HG03108 (cell line): ENCODE measurements at regions not wholly inside any gene's neighbourhood (a gene's known extent, or its start where the extent isn't known, plus 50 kb on each side); places are given as distances from the start of the nearest gene placed in this dataset.
"Not testable (repeated sequence)": the region's sequence is repeated elsewhere in the genome, so short reads cannot be mapped to it uniquely, and the experiment has no call there.

Source experiments
- ATAC-seq: cut with Tn5 transposase; IDR thresholded peaks from one replicate; pipeline ENCODE4 v1.9.1; 2021; ENCODE audit warnings: moderate library complexity; ENCODE audit not compliant: unreplicated experiment

DNA sequence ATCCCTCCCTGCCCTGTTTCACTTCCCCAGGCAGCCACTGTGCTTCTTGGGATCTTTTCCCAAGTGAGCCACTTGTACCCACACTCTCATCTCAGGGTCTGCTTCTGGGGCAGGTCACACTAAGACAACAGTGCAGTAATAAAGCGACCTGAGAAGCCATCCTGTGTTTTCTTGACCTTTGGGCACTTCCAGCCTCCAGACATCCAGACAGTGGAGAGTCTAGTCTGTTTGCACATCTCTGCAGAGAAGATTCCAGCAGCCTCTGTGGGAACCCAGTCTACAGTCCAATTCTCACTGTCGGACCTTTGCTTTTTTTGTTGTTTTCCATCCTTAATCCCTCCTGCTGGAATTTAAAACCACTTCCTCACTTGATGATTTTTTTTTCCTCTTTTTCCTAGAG lies 50.3 kb upstream of the ATP6AP2 start:
- no peak for ATAC-seq

DNA sequence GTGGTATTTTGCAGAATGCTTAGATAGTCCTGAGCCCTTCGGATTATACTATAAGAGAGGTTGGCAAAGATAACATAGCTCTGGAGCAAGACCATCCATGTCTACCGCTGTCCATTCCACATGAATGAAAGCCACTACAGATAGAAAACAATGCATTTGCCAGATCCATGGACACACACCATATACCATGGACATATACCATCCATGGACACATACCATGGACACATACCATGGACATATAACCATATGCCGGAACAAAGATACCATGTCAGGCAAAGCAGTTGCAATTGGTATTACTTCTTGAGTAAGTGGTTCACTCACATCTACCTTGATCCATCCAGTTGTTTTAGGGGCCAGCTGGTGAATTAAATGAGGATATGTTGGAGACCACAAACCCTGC lies 53.2 kb upstream of the ATP6AP2 start:
- ATAC-seq = no peak

DNA sequence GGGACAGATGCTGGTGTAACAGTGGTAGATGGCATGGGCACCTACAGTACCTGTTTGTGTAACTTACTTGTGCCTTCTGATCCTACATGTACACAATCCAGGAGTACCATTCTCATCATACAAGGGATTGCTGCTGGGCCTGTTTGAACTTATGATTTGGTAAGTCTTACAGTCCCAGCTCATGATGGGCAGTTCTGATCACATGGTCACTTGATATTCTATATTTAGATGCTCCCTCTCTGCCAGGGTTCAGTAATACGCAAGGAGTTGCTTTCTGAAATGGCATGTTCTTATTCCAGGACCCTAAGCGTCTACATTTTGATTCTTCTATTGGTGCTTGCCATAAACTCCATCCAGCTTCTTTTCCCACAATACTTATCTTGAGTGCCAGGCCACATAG lies 54.4 kb upstream of the ATP6AP2 start:
- ATAC-seq = no peak

DNA sequence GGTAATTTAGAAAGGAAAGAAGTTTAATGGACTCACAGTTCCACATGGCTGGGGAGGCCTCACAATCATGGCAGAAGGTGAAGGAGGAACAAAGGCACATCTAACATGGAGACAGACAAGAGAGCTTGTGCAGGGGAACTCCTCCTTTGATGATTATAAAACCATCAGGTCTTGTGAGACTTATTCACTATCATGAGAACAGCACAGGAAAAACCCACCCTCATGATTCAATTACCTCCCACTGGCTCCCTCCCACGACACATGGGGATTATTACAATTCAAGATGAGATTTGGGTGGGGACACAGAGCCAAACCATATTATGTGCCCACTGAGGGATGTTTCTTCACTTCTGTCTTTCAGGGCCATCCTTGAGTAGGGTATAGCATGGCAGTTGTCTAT lies 54.9 kb upstream of the ATP6AP2 start:
- ATAC-seq = not testable (repeated sequence)

DNA sequence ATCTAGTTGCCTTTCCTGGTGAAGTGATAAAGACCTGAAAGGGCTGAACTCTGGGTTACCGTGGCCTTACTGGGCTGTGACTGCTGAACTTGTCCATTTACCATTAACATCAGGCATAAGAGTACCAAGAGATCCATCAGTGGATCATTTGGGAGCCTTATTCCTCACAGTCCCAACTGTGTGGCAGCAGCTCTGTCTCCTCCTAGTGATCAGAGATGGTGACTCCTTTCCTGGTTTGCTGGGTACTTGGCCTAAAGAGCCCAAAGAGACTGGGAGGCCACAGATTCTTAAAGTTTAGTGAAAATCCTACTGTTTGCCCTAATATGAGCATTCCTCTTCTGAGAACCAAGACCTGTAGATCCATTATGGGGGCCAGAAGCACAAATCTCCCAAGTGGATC lies 56.3 kb upstream of the ATP6AP2 start:
- ATAC-seq = no peak

DNA sequence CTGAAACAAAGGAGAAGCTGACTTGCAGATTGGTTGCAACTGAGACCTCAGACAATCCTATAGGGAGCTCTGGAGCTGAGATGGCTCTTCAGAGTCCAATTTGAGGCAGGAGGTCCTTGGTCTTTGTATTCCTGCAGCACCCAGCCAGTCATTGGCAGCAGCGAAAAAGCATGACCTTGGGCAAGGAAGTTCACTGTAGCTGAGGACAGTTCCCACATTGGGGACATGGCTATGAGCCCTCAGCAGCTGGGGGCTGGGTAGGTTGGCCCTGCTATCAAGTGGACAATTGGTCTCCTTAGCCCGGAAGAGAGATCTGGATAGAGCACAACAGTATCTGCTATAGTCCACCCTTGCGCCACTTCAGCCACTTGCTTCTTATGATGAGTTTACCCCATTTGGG lies 56.9 kb upstream of the ATP6AP2 start:
- no peak for ATAC-seq

DNA sequence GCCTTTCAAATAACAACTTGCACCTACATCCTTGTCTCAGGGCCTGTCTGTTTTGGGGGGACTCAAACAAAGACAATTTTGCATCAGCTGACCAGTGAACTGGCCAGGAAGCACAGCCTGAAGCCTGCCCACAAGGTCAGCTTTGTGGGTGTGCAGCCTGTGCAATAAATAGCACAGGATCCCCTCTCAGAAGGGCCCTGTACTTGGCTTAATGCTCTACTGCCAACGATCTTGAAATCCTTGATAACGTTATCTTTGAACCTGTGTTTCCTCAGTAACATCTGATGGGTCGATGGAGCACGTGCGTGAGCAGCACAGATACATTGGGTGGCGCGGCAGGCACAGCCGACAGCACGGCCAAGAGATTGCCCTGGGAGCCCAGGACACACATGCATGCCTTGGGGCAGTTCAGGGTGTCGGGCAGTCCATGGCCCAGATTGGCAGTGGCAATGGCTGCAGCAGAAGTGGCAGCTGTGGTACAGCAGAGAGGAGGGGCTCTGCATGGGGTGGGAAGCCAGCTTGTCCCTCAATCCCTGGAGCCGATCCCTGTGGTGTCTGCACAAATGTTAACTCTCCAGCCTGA lies 58.8 kb upstream of the ATP6AP2 start:
- ATAC-seq = no peak

DNA sequence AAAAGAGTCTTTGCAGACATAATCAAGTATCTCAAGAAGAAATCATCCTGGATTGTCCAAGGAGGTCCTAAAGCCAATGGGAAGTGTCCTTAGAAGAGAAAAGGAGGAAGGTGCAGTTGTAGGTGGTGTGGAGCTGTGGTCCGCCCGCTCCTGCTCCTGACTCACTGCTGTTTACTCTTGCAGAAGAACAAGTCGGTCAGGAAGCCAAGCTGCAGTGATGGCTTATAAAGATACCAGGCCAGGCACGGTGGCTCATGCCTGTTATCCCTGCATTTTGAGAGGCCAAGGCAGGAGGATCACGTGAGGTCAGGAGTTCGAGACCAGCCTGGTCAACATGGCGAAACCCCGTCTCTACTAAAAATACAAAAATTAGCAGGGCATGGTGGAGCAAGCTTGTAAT lies 66.4 kb upstream of the ATP6AP2 start:
- no peak for ATAC-seq

DNA sequence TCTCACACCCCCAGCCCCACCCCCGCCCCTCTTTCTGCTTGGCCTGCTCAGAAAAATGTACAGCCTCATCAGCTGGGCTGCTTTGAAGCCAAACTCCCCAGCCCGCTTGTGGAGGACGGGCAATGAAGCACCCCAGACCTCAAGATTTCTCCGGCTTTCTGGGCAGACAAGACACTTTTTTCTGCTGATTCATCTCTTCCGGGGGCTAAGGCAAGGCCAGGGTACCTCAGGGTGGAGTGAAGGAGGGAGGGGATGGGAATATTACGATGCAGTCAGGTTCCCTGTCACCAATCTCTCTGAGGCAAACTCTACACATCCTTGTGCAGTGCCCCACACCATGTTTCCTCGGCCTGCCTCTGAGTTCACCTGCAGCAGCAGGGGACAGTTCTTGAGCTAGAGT lies 66.9 kb upstream of the ATP6AP2 start:
- no peak for ATAC-seq

DNA sequence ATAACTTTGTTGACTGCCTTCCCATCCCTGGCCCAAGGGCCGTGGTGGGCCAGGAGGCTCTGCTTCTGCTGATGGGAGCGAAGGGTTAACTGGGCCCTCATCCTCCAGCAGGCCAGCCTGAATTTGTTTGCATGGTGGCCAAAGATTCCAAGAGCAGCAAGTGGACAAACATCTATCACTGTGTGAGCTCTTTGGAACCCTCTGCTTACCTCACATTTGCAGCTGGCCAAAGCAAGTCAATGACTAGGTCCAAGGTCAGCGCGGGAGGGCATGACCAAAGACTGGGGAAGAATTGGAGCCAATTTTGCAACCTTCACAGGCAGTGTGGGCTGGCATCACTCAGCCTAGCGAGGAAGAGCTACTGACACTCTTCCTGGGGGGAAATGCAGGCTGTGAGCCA lies 67.8 kb upstream of the ATP6AP2 start:
- no peak for ATAC-seq

DNA sequence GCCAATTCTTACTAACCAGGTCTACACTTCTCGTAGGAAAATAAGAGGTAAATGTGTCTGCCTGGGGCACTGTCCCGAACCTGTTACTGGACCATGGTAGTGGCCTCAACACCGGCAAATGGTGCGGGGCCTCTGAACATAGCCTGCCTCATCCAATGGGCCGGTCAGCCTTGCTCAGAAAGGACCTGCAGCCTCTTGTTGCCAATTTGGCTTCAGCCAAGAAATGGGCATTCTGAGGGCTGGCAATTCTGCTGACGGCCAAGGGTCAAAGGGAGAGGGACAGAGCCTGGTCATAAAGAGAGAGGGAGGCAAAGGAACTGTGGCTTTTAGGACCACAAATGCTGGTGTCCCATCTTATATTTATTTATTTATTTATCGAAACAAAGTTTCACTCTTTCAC lies 69.5 kb upstream of the ATP6AP2 start:
- ATAC-seq = no peak

DNA sequence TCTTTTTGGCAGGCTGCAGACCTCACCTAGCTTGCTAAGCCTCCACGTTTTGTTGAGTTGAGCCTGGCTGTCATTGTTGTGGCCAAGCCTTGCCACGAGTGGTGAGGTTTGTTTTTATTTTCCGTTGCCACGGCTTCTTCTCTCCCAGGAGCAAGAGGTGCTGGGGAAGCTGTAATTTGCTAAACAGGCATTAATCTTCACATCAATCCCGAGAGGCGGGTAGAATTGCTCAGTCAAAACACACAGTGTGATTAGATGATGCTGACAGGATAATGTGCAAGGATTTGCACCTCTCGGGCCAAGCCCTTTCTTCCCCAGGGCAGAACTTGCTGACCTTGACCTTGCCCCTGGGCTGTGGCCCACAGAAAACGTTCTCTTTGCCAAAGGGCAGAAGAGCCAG lies 72.2 kb upstream of the ATP6AP2 start:
- no peak for ATAC-seq

DNA sequence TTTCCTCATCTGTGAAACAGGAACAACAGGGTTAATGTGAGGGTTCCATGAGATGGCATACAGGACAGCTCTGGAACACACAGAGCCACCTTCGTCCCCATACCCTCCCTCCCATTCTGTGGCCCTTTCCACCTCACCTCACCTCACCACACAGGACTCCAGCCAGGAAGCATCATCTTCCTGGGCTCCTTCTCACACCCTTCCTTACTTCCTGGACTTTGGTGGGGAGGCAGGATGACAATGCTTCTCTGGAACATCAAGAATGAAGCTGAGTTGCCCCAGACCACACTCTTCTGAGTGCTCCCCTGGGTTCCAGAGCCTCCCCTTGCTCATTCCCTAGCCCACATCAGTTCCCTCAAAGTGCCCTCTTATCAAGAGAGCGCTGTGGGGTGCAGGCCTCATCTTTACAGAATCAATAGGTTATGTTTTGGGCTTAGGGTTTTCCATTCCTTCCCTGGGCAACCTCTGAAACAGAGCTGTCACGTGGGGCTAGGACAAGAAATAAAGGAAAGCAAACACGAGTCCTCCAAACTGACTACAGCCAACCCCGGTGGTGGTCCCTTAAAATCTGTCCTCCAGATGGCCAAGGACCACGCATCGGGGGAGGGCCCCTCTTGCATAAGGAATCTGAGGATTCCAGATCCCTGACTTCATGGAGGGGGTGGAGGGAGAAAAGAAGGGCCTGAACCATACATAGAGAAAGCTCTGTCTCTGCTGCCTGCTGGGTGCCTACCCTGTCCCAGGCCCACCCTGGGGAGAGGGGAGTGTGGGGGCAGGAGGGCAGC lies 74.4 kb upstream of the ATP6AP2 start:
- ATAC-seq = no peak

DNA sequence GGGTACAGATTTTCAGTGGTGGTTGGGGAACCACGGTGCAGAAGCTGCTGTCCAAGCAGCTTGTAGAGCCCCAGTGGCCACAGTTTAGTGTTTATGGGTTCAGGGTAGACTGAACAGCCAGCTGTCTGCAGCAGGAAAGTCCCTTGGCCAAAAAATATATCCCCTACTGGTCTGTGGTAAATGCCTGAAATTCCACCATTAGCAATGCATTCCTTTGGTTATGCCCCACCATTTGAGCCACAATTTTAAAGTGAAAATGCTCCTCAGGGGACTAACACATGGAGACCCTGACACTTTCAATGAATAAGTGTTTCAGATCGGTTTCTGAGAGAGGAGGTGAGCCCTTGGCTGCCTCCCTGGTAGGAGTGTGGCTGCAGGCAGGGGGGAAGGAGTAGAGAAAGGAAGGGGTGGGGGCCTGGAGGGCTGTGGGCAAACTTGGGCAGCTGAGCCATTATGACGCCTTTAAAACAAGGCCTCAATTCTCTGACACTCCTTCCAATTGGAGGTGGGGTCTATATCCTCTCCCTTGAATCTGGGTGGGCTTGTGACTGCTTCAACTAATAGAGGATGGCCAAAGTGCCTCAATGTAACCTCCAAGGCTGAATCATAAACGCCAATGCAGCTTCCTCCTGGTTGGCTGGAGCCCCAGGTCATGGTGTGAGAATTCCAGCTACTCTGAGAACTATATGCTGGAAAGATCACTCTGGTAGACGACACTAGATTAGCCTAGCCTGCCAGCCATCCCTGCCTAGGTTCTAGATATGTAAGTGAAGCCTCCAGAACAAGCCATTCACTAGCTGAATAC lies 75.8 kb upstream of the ATP6AP2 start:
- ATAC-seq = no peak

DNA sequence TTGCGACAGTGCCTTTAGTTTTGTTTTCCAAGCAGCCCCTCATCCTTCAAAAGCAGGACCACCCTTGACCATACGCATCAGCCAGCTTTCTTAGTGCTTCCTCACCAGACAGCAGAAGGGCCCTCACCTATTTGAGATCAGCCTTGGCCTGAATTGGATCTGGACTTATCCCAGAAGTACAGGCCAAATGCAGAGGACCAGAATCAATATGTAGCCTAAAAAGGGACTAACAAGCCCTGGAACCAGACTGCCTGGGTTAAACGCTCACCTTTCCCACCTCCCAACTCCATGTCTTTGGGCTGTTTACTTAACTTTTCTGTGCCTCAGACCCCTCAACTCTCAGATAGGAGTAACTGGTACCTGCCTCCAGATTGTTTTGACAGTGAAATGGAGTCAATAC lies 77.7 kb upstream of the ATP6AP2 start:
- ATAC-seq = no peak

DNA sequence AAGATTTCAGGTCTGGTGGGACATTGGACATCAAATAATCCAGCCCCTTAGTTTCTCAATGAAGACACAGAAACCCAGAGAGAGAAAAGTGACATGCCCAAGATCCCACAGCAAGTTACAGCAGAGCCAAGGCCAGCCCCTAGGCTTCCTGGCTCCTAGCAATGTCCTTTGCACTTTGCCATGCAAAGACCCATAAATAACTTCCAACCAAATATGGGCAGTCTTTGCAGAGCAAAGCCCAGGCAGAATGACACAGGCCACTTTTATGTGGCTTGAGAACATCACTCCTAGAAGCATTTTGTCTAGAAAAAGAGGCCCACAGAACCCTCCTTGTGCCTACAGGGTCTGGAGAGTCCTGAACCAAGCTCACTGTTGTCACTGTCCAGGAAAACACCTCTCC lies 78.1 kb upstream of the ATP6AP2 start:
- no peak for ATAC-seq

DNA sequence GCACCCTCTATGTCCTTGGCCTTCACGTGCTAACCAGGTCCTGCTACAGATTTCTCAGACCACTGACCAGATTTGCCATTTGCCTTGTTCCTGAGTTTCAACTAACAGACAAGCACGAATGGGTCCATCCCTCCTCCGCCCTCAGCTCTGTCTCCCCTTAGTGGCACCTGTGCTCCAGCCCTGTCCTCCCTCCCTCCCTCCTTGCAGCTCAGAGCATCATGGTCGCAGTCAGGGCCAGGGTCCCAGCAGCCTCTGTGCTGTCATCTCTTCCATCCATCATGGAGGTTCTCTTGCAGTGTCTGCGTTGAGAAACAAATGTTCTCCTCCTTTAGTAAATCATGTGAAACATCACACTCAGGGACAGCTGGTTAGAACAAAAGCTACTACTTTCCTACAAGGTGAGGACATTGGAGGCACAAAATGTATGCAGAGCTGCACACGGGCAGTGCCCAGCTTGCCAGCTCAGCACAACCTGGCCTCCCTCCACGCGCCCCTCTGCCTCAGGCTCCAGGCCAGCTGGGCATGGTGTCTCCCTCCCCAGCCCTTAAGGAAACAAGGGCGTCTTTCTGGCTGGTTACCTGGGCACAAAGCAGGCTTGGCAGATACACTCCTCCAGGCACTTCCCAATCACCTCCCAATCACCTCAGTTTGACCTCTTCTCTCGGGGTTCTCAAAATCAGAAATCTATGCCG lies 79.5 kb upstream of the ATP6AP2 start:
- ATAC-seq = no peak

DNA sequence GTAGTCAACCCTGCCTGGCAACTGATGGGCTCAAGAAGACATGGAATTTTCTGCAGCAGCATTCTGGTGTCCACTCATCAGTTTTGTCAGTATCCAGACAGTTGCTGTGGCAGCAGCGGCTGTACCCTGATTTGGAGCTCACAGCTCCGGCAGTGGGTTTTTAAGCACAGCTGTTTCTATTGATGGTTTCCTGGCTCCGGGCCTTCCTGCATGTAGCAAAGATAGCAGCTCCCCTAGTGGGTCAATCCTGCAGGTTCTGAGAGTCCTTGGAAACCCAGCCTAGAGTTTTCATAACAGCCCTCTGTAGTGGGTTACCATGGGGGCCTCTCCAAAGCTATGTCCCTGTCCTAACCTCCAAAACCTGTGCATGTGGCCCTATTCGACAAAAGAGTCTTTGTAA lies 84.0 kb upstream of the ATP6AP2 start:
- no peak for ATAC-seq

DNA sequence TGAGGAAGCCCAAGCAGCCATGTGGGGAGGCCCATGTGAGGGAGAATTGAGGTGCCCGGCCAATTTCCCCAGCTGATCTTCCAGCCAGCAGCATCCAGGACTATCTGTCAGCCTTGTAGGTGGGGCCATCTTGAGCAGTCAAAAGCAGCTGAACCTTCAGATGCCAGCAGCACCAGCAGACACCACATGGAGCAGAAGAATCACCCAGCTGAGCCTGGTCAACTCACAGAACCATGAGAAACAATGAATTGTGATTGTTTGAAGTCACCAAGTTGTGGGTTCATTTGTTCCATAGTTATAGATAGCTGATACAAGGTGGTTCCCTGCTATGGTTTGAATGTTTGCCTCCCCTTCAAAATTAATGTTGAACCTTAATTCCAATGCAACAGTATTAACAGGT lies 85.1 kb upstream of the ATP6AP2 start:
- no peak for ATAC-seq

DNA sequence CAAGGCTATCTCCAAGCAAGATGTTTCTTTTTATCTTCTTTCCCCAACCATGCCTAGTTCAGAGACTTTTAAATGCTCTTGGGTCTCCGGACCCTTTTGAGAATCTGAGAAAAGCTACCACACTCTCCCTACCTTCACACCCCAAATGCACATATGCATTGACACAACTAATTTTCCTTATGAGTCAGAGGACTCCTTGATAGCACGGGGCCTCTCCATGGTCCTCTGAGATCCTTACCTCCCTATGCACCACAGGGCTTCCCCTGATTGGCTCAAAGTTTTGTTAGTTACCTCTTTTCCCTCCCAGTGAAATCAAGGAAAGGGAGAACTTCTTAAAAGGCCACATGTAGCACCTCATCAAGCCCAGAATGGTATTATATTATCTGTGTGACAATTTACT lies 86.8 kb upstream of the ATP6AP2 start:
- ATAC-seq = no peak

DNA sequence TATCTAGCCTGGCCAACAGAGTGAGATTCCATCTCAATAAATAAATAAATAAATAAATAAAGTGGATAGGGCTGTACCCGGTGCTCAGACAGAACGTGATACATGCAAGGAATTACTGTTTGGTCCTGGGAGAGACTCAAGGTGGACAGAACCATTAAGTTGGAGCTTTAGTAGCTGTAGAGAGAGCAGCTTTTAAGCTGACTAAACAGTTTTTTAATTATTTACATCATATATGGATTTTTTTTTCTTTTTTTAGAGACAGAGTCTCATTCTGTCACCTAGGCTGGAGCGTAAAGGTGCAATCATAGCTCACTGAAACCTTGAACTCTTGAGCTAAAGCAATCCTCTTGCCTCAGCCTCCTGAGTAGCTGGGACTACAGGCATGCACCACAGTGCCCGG lies 92.5 kb upstream of the ATP6AP2 start:
- no peak for ATAC-seq

DNA sequence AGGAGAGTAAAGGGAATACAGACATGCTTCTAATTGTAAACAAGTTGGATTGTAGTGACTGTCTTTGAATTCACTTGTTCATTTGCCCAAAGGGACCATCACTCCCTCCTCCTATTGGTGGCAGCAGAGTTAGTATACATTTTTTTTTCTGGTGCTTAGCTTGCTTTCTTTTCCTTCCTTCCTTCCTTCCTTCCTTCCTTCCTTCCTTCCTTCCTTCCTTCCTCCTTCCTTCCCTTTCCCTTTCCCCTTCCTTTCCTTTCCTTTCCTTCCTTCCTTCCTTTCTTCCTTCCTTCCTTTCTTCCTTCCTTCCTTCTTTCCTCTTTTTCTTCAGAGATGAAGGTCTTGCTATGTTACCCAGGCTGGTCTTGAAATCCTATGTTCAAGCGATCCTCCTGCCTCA lies 94.8 kb upstream of the ATP6AP2 start:
- ATAC-seq = no peak
